GM12892 (cell line): ENCODE measurements at regions not wholly inside any gene's neighbourhood (a gene's known extent, or its start where the extent isn't known, plus 50 kb on each side); places are given as distances from the start of the nearest gene placed in this dataset.

Source experiments
- POLR2A ChIP-seq: IDR thresholded peaks from 2 replicates; pipeline ENCODE4 v1.6.1; 2011; ENCODE audit warnings: low read depth, low read length, control low read depth
- POLR2AphosphoS5 ChIP-seq: IDR thresholded peaks from 2 replicates; pipeline ENCODE4 v1.6.1; 2011; ENCODE audit warnings: low read depth, low read length, control low read depth

DNA sequence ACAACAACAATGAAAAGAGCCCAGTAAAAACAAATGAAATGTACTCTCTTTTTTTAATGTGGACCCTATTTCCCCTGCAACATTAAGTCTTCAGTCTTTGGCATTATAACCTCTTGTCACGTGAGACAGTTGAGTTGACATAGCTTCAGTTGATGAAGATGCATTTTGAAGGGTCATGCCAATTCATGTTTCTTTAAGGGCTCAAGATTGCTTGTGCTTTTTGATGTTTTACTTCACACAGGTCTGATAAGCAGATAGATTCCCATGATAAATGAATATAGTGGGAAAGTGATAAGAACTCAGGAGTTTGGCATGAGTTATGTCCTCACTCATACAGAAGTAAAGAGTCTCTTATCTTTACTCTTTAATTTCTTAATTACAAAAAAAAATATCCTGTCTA lies 229.4 kb downstream of the SNCAIP start:
- TF ChIP-seq POLR2A (no peak), POLR2AphosphoS5 (no peak)
